ENCODE measurements at regions not wholly inside any gene's neighbourhood (a gene's known extent, or its start where the extent isn't known, plus 50 kb on each side); places are given as distances from the start of the nearest gene placed in this dataset.

DNA sequence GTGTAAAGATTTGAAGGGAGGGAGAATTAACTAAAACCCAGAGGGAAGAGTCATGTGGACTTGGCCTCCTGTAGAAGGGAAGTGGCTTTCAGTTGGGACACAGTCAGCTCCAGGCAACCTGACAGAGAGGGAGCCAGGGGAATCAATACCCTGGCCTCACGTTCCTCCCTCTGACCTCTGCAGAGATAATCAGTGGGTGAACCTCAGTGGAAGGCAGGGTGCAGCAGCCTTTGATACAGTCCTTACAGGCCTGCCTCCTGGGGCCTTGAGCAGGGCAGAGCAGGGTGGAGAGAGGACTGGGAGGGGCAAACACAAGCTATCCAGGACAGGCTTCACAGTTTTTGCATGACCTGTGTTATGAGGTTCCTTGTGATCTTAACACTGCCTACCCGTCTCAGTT lies 61.9 kb upstream of the GPBP1 start:
- Histone ChIP-seq H3K79me2 (ENCODE audit: insufficient read depth, low read length) (no peaks in the 10 kb centered on the region), H3K9ac (ENCODE audit: low read depth, low read length) (no peak overlapping the region), H3K4me1 (ENCODE audit: insufficient read depth, low read length) (no peaks in the 10 kb centered on the region), H3K9me3 (ENCODE audit: insufficient read depth, low read length, severe bottlenecking) (no peaks in the 10 kb centered on the region), H4K20me1 (ENCODE audit: insufficient read depth, low read length) (no peaks in the 10 kb centered on the region), H3K27ac (ENCODE audit: low read length) (no peak overlapping the region), H2AFZ (ENCODE audit: low read depth, low read length) (no peak overlapping the region), H3K4me2 (ENCODE audit: insufficient read depth, low read length) (no peak overlapping the region), H3K4me3 (ENCODE audit: low read depth in 1 of 2, low read length in 2 of 2) (no peak overlapping the region), H3K36me3 (ENCODE audit: insufficient read depth, low read length) (no peaks in the 10 kb centered on the region), H3K27me3 (ENCODE audit: insufficient read depth, low read length, poor library complexity) (peaks cover 3% of the 10 kb centered on the region)
- TF ChIP-seq EZH2 (IDR thresholded peaks at IDR 0.05; ENCODE audit: borderline replicate concordance, low read depth, low read length, severe bottlenecking) (no peak), CTCF (IDR thresholded peaks at IDR 0.05; ENCODE audit: borderline replicate concordance, extremely low read depth, low read length, poor library complexity, severe bottlenecking) (no peak)
- DNase-seq = no peak
- ATAC-seq (ENCODE audit: insufficient read depth, low read depth) = no peak

- H2AFZ ChIP-seq (ENCODE audit: low read depth, low read length) = no peak overlapping the region
- ATAC-seq (ENCODE audit: insufficient read depth, low read depth) (no peak), DNase-seq (no peak)
- H3K27me3 ChIP-seq (ENCODE audit: insufficient read depth, low read length, poor library complexity) = peaks cover 3% of the 10 kb centered on the region
- no peaks in the 10 kb centered on the region for H3K79me2 ChIP-seq (ENCODE audit: insufficient read depth, low read length)
- TF ChIP-seq EZH2 (IDR thresholded peaks at IDR 0.05; ENCODE audit: borderline replicate concordance, low read depth, low read length, severe bottlenecking) (no peak), CTCF (IDR thresholded peaks at IDR 0.05; ENCODE audit: borderline replicate concordance, extremely low read depth, low read length, poor library complexity, severe bottlenecking) (no peak)
- H3K4me3 ChIP-seq (ENCODE audit: low read depth in 1 of 2, low read length in 2 of 2) = no peak overlapping the region
- no peaks in the 10 kb centered on the region for H3K9me3 ChIP-seq (ENCODE audit: insufficient read depth, low read length, severe bottlenecking)
- H3K27ac ChIP-seq (ENCODE audit: low read length) = no peak overlapping the region
- H3K4me1 ChIP-seq (ENCODE audit: insufficient read depth, low read length) = no peaks in the 10 kb centered on the region
- H3K9ac ChIP-seq (ENCODE audit: low read depth, low read length) = no peak overlapping the region
- no peak overlapping the region for H3K4me2 ChIP-seq (ENCODE audit: insufficient read depth, low read length)
- no peaks in the 10 kb centered on the region for H3K36me3 ChIP-seq (ENCODE audit: insufficient read depth, low read length)
- H4K20me1 ChIP-seq (ENCODE audit: insufficient read depth, low read length) = no peaks in the 10 kb centered on the region
Observed at GRCh38 chr5:57113481-57113880, 60.4 kb upstream of the GPBP1 start.

DNA sequence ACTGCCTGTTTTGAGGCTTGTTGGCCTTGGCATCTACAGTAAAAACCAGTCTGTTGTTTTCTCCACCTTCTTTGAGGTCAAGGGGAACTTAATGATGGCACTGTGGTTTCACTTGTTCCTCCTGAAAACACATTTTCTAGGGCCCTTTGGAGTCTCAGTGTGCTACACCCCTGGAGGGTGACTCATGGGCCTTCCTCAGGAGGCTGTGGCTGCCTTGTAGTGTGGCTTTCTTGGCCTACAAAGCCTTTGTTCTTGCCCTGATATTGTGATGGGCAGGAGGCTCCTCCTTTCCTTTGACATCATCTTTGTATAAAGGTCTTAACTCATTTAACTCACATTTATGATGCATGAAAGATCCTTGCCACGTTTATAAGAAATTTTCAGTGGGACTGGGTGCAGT lies 56.3 kb upstream of the GPBP1 start:
- no peaks in the 10 kb centered on the region for H3K4me1 ChIP-seq (ENCODE audit: insufficient read depth, low read length)
- no peak overlapping the region for H3K4me2 ChIP-seq (ENCODE audit: insufficient read depth, low read length)
- H3K27ac ChIP-seq (ENCODE audit: low read length) = no peak overlapping the region
- ATAC-seq (ENCODE audit: insufficient read depth, low read depth) (peak; percentile 93), DNase-seq (peak; percentile 47)
- no peaks in the 10 kb centered on the region for H3K79me2 ChIP-seq (ENCODE audit: insufficient read depth, low read length)
- no peak overlapping the region for H3K9ac ChIP-seq (ENCODE audit: low read depth, low read length)
- TF ChIP-seq EZH2 (IDR thresholded peaks at IDR 0.05; ENCODE audit: borderline replicate concordance, low read depth, low read length, severe bottlenecking) (no peak), CTCF (IDR thresholded peaks at IDR 0.05; ENCODE audit: borderline replicate concordance, extremely low read depth, low read length, poor library complexity, severe bottlenecking) (no peak)
- H3K27me3 ChIP-seq (ENCODE audit: insufficient read depth, low read length, poor library complexity) = no peaks in the 10 kb centered on the region
- no peak overlapping the region for H2AFZ ChIP-seq (ENCODE audit: low read depth, low read length)
- no peaks in the 10 kb centered on the region for H3K36me3 ChIP-seq (ENCODE audit: insufficient read depth, low read length)
- H3K4me3 ChIP-seq (ENCODE audit: low read depth in 1 of 2, low read length in 2 of 2) = no peak overlapping the region
- peaks cover under 1% of the 10 kb centered on the region for H3K9me3 ChIP-seq (ENCODE audit: insufficient read depth, low read length, severe bottlenecking)
- no peaks in the 10 kb centered on the region for H4K20me1 ChIP-seq (ENCODE audit: insufficient read depth, low read length)

- H3K27ac ChIP-seq (ENCODE audit: low read length) = no peak overlapping the region
- no peak overlapping the region for H2AFZ ChIP-seq (ENCODE audit: low read depth, low read length)
- H3K27me3 ChIP-seq (ENCODE audit: insufficient read depth, low read length, poor library complexity) = no peaks in the 10 kb centered on the region
- H3K4me1 ChIP-seq (ENCODE audit: insufficient read depth, low read length) = no peaks in the 10 kb centered on the region
- no peaks in the 10 kb centered on the region for H3K36me3 ChIP-seq (ENCODE audit: insufficient read depth, low read length)
- H3K9me3 ChIP-seq (ENCODE audit: insufficient read depth, low read length, severe bottlenecking) = peaks cover 4% of the 10 kb centered on the region
- ATAC-seq (ENCODE audit: insufficient read depth, low read depth) (no peak), DNase-seq (no peak)
- TF ChIP-seq CTCF (IDR thresholded peaks at IDR 0.05; ENCODE audit: borderline replicate concordance, extremely low read depth, low read length, poor library complexity, severe bottlenecking) = no peak
- no peak for TF ChIP-seq EZH2 (IDR thresholded peaks at IDR 0.05; ENCODE audit: borderline replicate concordance, low read depth, low read length, severe bottlenecking)
- H3K4me3 ChIP-seq (ENCODE audit: low read depth in 1 of 2, low read length in 2 of 2) = no peak overlapping the region
- no peaks in the 10 kb centered on the region for H4K20me1 ChIP-seq (ENCODE audit: insufficient read depth, low read length)
- no peak overlapping the region for H3K9ac ChIP-seq (ENCODE audit: low read depth, low read length)
- H3K4me2 ChIP-seq (ENCODE audit: insufficient read depth, low read length) = no peak overlapping the region
- no peaks in the 10 kb centered on the region for H3K79me2 ChIP-seq (ENCODE audit: insufficient read depth, low read length)
Observed at GRCh38 chr5:57119031-57119430, 54.8 kb upstream of the GPBP1 start.

Measured in DND-41 (cell line).